GM10248 (cell line): ENCODE measurements at regions not wholly inside any gene's neighbourhood (a gene's known extent, or its start where the extent isn't known, plus 50 kb on each side); places are given as distances from the start of the nearest gene placed in this dataset.

Source experiments
- CTCF ChIA-PET: fragments of 300-600 bp; sonication (Branson Sonifier 250); formaldehyde crosslinking; extraction: SDS; loops from one replicate; lab custom pipeline; 2021; ENCODE audit warnings: antibody characterized with exemption; lab: Yijun Ruan, JAX
- POLR2A ChIA-PET: fragments of 350-650 bp; sonication (Branson Sonifier 250); formaldehyde crosslinking; extraction: SDS; loops from one replicate; lab custom pipeline; 2020; ENCODE audit warnings: antibody characterized with exemption; lab: Yijun Ruan, JAX
- DNase-seq: peaks from one replicate; pipeline ENCODE4 v3.0.0; 2012; ENCODE audit errors: extremely low spot score
- TF ChIP-seq, protein P1 (sequence below): IDR thresholded peaks from 2 replicates; pipeline ENCODE4 v1.5.1; 2012; ENCODE audit warnings: mild to moderate bottlenecking, low read depth; ENCODE audit errors: extremely low read depth, missing control alignments, control extremely low read depth

GRCh38 chr6:91637217-91637616 is 1050.3 kb upstream of the MAP3K7 start:
- CTCF ChIA-PET, result interaction anchor here (1.3 kb wide), 1 partner anchor 18 kb away, joined by 4 read pairs; no protein-coding TSS in a partner anchor
- TF ChIP-seq, protein P1, sequence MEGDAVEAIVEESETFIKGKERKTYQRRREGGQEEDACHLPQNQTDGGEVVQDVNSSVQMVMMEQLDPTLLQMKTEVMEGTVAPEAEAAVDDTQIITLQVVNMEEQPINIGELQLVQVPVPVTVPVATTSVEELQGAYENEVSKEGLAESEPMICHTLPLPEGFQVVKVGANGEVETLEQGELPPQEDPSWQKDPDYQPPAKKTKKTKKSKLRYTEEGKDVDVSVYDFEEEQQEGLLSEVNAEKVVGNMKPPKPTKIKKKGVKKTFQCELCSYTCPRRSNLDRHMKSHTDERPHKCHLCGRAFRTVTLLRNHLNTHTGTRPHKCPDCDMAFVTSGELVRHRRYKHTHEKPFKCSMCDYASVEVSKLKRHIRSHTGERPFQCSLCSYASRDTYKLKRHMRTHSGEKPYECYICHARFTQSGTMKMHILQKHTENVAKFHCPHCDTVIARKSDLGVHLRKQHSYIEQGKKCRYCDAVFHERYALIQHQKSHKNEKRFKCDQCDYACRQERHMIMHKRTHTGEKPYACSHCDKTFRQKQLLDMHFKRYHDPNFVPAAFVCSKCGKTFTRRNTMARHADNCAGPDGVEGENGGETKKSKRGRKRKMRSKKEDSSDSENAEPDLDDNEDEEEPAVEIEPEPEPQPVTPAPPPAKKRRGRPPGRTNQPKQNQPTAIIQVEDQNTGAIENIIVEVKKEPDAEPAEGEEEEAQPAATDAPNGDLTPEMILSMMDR, result no peak
- DNase-seq, result no peak
- POLR2A ChIA-PET, result no interaction called here

DNA sequence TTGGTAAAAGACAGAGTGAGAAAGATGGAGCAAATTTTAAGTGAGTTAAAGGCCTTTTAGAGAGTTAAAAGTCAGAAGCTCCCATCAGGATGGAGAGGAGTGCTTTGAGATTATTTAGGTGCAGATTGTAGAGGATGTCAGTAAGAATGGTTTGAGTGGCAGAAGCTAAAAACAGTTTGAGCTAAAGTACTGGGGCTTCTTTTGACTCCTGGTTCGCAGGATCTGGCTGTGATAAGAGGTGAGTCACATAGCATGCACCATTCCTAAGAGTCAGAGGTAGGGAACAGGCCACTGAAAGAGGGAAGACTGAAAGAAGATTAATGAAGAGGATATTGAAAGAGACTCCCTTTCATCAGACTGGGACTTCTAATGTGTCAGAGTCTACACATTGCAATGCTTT is 1047.9 kb upstream of the MAP3K7 start:
- TF ChIP-seq, protein P1, result no peak
- ChIA-PET CTCF (interaction anchor here (1.0 kb wide), 1 partner anchor 17 kb away, joined by 3 read pairs; no protein-coding TSS in a partner anchor), POLR2A (no interaction called here)
- DNase-seq, result no peak

DNA sequence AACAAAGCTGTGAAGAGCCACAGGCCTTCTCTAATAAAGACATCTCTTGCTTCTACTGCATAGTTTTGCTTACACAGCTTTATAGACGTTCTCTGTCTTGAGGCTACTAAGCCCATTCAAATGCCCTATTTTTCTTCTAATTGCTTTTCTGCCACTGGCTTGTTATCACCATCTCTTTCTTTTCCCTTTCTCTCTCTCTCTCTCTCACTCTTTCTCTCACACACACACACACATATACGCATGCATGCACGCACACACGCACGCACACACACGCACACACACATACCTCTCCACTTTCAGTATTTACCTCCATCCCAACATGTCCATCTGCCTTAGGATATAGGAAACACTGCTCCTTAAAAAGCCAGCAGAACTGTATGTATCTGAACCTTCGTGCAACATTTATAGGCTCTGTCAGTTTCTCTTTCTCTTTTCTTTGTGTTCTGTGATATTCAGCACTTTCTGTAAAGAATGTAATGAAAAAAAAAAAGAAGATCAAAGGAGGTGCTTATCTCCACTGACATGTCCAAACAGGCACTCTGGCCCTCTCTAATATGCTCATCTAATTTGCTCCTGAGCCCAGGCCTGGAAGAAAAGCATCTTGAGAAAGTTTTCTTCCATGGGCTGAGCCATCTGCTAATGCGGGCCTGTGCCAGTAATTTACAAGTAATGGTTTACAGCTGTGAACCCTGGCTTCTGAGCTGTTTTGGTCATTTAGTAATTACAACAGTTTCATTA is 1046.7 kb upstream of the MAP3K7 start:
- CTCF ChIA-PET, result interaction anchor here (1.0 kb wide), 2 partner anchors 8 to 16 kb away, joined by 3 read pairs; no protein-coding TSS in a partner anchor
- POLR2A ChIA-PET, result no interaction called here
- no peak for DNase-seq
- TF ChIP-seq, protein P1, result no peak

DNA sequence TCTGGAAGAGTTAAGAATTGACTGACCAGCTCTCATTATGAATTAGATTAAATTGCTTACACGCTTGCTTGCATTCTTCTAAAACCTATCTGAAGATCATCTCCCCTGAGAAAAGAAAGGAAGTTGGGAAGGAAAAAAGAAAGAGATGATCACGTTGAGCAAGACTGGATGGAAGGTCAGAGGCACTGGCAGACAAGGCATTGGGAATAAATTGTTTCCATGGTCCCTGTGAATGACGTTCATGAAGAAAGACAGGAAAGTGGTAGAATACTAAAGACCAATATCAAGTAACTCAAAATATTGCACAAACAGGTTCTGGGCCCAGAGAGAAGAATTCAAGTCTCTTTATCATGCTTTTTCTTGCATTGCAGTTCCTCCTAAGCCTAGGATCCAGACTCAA is 1045.4 kb upstream of the MAP3K7 start:
- CTCF ChIA-PET, result interaction anchor here (2.6 kb wide), 1 partner anchor 13 kb away, joined by 14 read pairs; no protein-coding TSS in a partner anchor
- TF ChIP-seq, protein P1, result no peak
- no peak for DNase-seq
- POLR2A ChIA-PET, result no interaction called here

DNA sequence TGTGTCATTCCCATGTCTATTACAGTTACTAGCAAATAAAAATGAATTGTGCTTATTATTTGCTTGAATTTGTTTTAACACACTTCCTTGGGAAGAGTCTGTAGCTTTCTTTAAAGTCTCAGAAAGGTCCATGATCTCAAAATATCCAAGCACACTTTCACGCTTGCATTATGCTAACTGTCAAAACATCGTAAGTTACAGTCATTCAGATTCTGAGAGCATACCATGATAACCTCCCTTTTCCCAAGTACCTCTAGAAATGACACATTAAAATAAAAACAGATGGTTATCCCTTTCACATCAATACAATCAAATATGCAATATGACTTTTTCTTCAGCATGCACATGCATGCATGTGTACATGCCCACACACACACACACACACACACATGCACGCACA is 1044.4 kb upstream of the MAP3K7 start:
- no peak for DNase-seq
- ChIA-PET CTCF (interaction anchor here (2.6 kb wide), 1 partner anchor 12 kb away, joined by 14 read pairs; no protein-coding TSS in a partner anchor), POLR2A (no interaction called here)
- TF ChIP-seq, protein P1, result no peak

DNA sequence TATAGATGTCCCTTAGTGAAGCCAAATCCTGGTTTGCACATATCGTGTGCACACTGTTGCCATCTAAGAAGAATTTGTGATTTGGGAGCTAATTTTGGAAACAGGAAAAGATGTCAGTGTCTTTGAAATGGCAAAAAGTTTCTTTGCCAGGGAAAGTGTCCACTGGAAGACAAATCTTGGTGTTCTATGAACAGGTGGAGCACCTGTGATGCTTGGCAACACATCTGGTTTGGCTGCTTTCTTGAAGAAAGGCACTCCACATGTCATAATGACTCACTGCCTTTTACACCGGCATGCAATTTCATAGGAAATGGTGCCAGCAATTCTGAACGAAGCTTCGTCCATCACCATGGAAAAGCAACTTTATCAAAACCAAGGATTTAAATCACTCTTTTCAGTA is 1040.0 kb upstream of the MAP3K7 start:
- no peak for DNase-seq
- POLR2A ChIA-PET, result no interaction called here
- CTCF ChIA-PET, result interaction anchor here (1.4 kb wide), 1 partner anchor 13 kb away, joined by 4 read pairs; no protein-coding TSS in a partner anchor
- TF ChIP-seq, protein P1, result no peak
